Ovary (tissue), 7 donors: ENCODE measurements at regions not wholly inside any gene's neighbourhood (a gene's known extent, or its start where the extent isn't known, plus 50 kb on each side); places are given as distances from the start of the nearest gene placed in this dataset.

Experiments used
- DNase-seq, 5 donors: peaks; one replicate each; pipeline ENCODE4 v3.0.0-alpha.2; 2019 to 2020
- H3K27ac ChIP-seq, 2 donors: fragments of 200-600 bp; one replicate each; pipeline versions ENCODE4 v1.5.1 to v1.8.0; 2019 to 2022
- H3K27me3 ChIP-seq: fragments of 200-600 bp; one replicate; pipeline ENCODE4 v1.8.0; 2022
- H3K36me3 ChIP-seq: fragments of 200-600 bp; sonication (generic); one replicate; pipeline ENCODE4 v1.5.1; 2019
- H3K4me1 ChIP-seq: one replicate; pipeline ENCODE4 v1.8.1; 2013; ENCODE audit warnings: mild to moderate bottlenecking, moderate library complexity; ENCODE audit not compliant: insufficient read depth
- H3K4me3 ChIP-seq: fragments of 200-600 bp; sonication (generic); one replicate; pipeline ENCODE4 v1.5.1; 2017
- H3K9me3 ChIP-seq, 2 donors: fragments of 200-600 bp in 1 of 2; sonication (generic) in 1 of 2; one replicate each; pipeline versions ENCODE4 v1.5.1 to v1.8.1; 2013 to 2019; ENCODE audit warnings: mild to moderate bottlenecking in 1 of 2, moderate library complexity in 1 of 2
- CTCF ChIP-seq, 3 donors: fragments of 450-650 bp in 2 of 3; fragments of 200-600 bp in 1 of 3; IDR thresholded peaks; one replicate each; pipeline versions ENCODE4 v1.5.1 to v1.8.0; 2016 to 2022; ENCODE audit warnings: antibody characterized with exemption in 3 of 3, mild to moderate bottlenecking in 1 of 3
- EP300 ChIP-seq: sonication (generic); formaldehyde crosslinking; IDR thresholded peaks from one replicate; pipeline ENCODE4 v1.6.1; 2017; ENCODE audit warnings: antibody characterized with exemption
- POLR2A ChIP-seq: fragments of 450-650 bp; IDR thresholded peaks from one replicate; pipeline ENCODE4 v1.6.1; 2017; ENCODE audit warnings: antibody characterized with exemption, mild to moderate bottlenecking, moderate library complexity
- WGBS, 3 donors: extraction: QIAGEN DNeasy Blood & Tissue Kit in 1 of 3; methylation state at CpG; one replicate each; pipeline versions ENCODE4 v1.1.5 to v1.1.7; 2013 to 2017; 5-methylcytosine and 5-hydroxymethylcytosine counted together
- intact Hi-C, 4 donors: fragments of 100-400 bp; cut with DNase I; formaldehyde crosslinking; loops; one replicate each; pipeline versions ENCODE4 v1.11.0 to v1.15.1; 2022 to 2023
- donor health status: DM: no; HTN: no; CAD: no; lungs with moderate emphysema.
- donor health status: DM: no; HTN: no; CAD: no.
- donor health status: Bipolar disorder and iron deficiency.
- donor health status: DM: no; HTN: no; CAD: no.
- donor health status: DM: yes; HTN: yes; CAD: no.

- WGBS, 3 donors: 80 to 83% (median 83%) methylated on average over 9 of the region's 9 CpGs
- no peak for TF ChIP-seq POLR2A
- TF ChIP-seq EP300: no peak
- no peak for TF ChIP-seq CTCF (IDR thresholded peaks at IDR 0.05)
- no peaks in the 10 kb centered on the region for H3K9me3 ChIP-seq
- intact Hi-C loops: loop anchor here in 1 of 4 donors (5.0 kb wide), 1 partner anchor 1834 kb away; no protein-coding TSS in a partner anchor
- H3K4me3 ChIP-seq: no peak overlapping the region
- H3K27me3 ChIP-seq: no peaks in the 10 kb centered on the region
- DNase-seq: no peak
- no peak overlapping the region for H3K27ac ChIP-seq
- no peaks in the 10 kb centered on the region for H3K36me3 ChIP-seq
- H3K4me1 ChIP-seq: peaks cover 6% of the 10 kb centered on the region
Measured at GRCh38 chr7:45988405-45989057, 67.5 kb upstream of the IGFBP3 start.

GRCh38 chr7:45987521-45988290 lies 66.6 kb upstream of the IGFBP3 start:
- TF ChIP-seq CTCF (IDR thresholded peaks at IDR 0.05) (no peak), POLR2A (no peak), EP300 (no peak)
- no peak overlapping the region for H3K4me3 ChIP-seq
- no peak for DNase-seq
- H3K27me3 ChIP-seq: no peaks in the 10 kb centered on the region
- no peaks in the 10 kb centered on the region for H3K9me3 ChIP-seq
- H3K36me3 ChIP-seq: no peaks in the 10 kb centered on the region
- 89 to 90% (median 89%) methylated on average over 14 of the region's 14 CpGs for WGBS, 3 donors
- H3K27ac ChIP-seq: no peak overlapping the region
- intact Hi-C loops: loop anchor here in 1 of 4 donors (5.0 kb wide), 1 partner anchor 1835 kb away; no protein-coding TSS in a partner anchor
- peaks cover 8% of the 10 kb centered on the region for H3K4me1 ChIP-seq

DNA sequence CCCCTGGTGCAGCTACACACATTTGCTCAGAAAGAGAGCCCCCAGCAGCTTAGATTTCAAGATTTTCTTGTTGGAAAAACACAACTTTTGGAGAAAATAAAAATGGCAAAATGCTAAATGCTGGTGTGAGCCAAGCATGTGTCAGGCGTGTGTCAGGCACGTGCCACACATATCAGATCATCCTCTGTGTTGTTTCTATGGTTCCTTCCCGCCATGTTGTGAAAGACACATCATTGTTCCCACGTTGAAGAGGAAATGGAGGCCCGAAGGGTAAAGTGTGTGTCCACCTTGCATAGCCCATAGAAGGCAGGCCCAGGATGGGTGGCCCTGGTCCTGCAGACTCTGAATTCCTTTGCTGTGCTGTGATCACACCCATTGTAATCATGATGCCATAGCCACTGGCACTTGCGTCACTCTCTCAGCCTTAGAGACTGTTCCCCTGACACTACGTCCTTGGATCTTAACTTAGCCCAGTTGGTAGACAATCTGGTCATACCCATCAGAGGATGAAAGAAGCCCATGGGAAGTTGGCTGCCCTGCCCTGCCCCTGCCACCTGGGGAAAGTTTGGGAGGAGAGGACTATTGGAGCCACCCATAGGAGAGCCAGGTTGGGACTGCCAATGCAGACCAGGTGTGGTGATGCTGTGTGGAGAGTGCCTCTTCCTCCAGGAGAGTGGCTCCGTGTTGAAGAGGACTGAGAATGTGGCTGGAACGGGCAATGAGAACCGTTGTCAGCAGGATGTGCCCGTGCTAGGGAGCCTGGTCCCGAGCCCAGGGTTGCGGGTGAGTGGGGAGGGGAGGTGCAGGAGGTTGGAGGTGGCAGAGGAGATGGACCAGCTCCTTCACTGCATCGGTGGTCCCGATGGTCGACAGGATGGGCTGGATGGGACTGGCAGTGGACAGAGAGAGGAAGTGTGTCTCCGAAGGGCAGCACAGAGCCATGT lies 65.6 kb upstream of the IGFBP3 start:
- Histone ChIP-seq H3K36me3 (no peaks in the 10 kb centered on the region), H3K4me3 (no peak overlapping the region), H3K27me3 (no peaks in the 10 kb centered on the region), H3K9me3 (no peaks in the 10 kb centered on the region), H3K4me1 (peaks cover 8% of the 10 kb centered on the region), H3K27ac (no peak overlapping the region)
- no peak for DNase-seq
- intact Hi-C loops: loop anchor here in 1 of 4 donors (5.0 kb wide), 1 partner anchor 1836 kb away; no protein-coding TSS in a partner anchor
- no peak for TF ChIP-seq POLR2A
- TF ChIP-seq CTCF (IDR thresholded peaks at IDR 0.05): no peak
- no peak for TF ChIP-seq EP300
- WGBS, 3 donors: 93 to 97% (median 94%) methylated on average over 17 of the region's 17 CpGs

DNA sequence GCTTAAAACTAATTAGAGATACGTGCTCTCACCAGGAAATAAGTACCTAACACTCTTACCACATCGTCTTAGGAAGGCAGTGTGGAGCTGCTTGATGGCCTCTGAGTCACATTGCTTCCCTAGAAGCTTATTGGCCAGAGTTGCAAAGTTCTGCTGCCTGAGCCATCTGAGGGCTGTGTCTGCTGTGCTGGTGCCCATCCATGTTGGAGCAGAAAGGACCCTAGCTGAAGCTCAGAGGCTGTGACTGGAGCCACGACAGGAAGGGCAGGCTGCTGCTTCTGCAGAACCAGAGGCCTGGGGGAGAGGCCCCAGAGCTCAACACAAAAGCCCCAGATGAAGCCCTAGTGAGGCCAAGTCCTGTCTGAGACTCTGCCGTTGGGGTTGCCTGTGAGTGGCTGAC lies 64.8 kb upstream of the IGFBP3 start:
- no peak for DNase-seq
- no peak for TF ChIP-seq EP300
- no peak for TF ChIP-seq POLR2A
- no peak for TF ChIP-seq CTCF (IDR thresholded peaks at IDR 0.05)
- intact Hi-C loops: loop anchor here in 1 of 4 donors (5.0 kb wide), 1 partner anchor 1836 kb away; no protein-coding TSS in a partner anchor

More for the DNA sequence above, 64.8 kb upstream of the IGFBP3 start:
- no peak overlapping the region for H3K4me3 ChIP-seq
- H3K4me1 ChIP-seq: peaks cover 7% of the 10 kb centered on the region
- 85 to 92% (median 86%) methylated on average over 4 of the region's 4 CpGs for WGBS, 3 donors
- no peaks in the 10 kb centered on the region for H3K27me3 ChIP-seq
- H3K36me3 ChIP-seq: no peaks in the 10 kb centered on the region
- H3K9me3 ChIP-seq: no peaks in the 10 kb centered on the region
- no peak overlapping the region for H3K27ac ChIP-seq
